SW480 (cell line): ENCODE measurements at regions not wholly inside any gene's neighbourhood (a gene's known extent, or its start where the extent isn't known, plus 50 kb on each side); places are given as distances from the start of the nearest gene placed in this dataset.

Experiments used
- DNase-seq: peaks from one replicate; pipeline ENCODE4 v3.0.0-alpha.2; 2016; ENCODE audit warnings: low spot score

DNA sequence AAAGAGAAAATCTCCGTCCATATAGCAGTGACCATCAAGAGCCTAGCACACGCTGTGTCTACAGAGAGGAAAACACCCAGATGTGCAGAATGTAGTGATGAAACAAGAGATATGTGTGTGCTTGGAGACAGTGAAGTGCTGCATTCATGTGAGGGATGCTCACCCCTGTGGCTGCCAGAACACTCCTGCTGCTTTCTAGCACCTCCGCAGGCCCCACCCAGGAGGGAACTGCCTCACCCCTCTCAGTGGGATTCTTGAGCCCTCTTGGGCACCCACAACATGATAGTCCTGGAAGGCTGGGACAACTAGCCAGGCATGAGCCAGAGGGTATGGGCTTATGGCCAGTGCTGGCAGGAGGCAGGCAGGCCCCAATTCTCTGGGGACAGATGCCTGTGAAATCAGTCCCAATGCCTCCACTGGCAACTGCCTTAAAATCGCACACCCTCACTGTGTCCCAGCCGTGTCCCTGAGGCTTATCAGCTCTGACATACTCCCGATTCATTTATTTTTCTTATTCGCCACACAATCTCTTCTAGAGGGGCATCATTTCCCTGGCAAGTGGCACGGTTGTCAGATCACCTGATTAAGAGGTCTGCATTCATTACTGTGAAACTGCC lies 73.2 kb upstream of the FSTL4 start:
- DNase-seq: no peak

DNA sequence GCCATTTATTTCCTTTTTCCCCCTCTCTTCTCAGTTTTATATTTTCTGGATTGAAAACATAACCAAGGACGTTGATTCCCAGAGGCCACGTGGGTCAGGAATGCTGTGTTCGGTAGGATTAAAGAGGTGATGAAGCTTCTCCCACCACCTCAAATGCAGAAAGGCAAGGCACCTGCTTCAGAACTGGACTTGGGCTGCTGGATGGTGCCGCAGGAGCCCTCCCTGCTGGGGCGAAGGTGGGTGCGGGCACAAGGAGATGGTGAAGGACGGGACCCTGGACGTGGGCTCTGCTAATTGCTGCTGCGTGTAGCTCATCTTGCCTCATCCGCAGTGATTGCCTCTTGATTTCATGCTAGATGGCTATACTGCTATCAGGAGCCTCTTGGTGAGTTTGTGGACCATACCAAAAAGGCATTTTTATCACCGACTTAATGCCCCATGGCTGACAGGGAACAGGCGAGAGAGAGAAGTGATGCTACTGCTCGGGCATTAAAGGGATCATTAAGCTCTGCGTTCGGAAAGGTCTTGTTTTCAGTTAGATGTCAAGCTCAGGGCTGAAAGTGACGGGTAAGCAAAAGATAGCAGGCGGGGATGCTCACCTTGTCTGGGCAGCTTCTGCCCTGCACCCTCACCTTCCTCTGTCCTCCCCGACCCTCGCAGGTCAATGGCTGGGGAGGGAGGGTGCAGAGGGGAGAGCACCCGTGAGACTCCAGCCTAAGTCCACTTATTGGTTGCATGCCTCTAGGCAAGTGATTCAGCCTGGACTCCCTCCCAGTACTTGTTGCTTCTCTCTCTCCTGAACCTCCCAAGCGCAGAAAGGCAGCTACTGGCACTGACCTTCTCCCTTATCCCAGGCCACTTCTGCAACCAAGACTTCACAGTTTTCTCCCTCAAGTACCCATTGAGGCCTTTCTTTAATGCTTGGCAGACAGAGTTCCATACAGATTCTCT lies 71.6 kb upstream of the FSTL4 start:
- no peak for DNase-seq

DNA sequence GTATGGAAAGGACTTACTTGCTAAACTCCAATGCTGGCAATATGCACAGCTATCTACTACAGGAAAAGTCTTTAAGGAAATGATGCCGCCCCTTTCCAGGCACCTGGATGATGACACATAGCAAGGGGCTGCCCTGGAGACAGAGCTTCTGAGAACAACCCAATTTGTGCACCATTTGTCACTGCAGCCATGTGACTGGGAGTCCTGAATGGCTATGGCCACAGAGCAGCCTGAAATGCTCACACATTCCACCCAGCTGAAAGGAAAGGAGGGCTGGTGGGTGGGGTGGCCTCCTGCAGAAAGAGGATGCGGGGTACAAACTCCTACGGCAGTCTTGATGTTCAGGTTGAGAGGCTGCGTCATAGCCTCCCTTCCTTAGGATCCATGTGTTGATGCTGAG lies 70.1 kb upstream of the FSTL4 start:
- no peak for DNase-seq

DNA sequence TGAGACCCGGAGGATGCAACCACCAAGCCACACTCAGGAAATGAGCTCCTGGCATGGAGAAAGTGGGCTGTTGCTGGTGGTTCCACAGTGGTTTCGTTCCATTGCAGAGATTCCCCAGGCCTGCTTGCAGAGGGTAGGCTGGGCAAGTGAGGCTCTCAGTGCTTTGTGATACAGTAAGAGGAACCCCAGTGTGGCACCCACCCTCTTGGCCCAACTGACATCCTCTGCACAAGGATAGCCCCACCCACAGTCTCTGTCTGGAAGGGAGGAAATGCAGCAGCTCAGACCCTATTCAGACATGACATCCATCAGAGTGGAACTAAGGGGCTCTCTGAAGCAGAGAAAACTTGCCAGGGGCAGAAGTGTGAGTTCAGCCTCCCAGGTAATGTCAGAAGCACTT lies 69.6 kb upstream of the FSTL4 start:
- no peak for DNase-seq

DNA sequence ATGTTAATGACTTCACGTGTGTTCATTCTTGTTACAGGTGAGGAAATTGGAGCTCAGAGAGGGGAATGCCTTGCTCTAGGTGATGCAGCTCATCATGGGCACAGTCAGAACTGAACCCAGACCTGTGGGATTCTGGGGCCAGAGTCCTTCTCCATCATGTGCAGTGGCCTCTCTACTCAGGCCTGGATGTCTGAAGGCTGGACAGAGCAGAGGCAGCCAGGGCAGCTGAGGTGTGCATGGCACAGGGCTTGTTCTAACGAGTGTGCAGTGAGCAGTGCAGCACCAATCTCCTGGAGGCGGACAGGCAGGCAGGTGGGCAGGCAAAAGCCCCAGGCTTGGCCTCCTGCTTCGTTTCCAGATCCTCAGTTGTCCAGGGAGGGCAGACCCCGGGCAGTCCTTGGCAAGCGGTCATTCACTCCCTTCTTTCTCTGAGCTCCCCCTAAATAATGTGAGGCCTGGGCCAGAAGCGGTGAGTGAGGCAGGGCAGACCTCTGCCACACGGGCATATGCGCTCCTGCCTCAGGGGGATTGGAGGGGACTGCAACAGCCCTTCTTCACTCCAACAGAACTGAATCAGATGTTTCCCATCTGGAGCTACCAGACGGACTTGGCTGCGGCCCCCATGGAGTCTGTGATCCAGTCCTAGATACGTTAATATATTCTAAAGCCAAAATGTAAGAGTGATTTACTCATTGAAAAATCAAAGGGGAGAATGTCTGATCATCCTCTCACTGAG lies 68.7 kb upstream of the FSTL4 start:
- DNase-seq: no peak

DNA sequence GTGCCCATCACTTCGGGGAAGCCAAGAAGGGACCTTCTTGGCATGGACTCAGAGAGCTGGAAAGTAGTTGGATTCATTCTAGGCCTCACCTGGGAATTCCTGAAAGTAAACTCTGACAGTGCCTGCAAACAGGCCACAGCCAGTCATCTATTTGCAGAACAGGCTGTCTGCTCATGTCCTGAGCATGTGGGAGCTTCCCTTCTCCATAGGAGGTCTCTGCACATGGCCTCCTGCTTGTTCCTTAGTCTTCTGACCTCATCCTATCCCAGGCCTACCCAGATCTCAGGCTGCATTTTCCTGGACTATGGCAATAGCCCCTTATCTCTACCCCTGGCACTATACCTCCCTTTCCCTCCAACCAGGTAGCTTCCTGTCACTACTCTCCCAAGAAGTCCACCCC lies 67.2 kb upstream of the FSTL4 start:
- no peak for DNase-seq

DNA sequence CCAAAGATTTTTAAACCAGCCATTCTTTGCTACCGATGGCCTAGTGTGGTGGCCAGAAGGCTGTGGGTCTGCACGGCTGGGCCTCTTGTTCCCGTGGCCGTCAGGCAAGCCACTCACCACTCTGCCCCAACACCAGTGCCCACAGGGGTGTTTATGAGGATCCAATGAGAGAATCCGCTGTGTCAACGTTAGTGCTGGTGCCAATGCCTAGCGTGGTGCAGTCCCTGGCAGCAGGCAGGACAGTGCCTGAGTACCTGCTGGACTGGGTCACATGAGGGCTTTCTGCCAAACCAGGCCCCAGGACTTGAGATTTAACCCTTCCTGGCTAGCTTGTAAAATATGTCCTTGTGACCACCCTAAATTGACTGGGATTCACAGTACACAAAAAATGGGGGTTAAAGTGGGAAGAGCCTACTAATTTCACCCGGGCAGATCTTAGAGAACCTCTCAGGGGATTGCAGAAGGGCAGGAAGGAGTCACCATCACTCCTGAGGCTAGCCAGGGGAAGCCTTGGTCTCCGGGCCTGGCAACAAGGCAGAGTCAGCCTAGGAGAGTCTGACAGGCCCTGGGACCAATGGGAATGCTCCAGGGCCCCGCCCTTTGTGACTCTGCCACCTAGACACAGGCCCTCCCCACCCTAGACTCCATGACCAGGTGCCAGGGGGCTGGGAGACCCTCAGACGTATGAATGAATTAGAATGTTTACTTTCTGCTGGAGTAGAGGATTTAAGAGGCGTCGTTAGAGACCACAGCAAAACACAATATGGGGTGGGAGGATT lies 63.2 kb upstream of the FSTL4 start:
- no peak for DNase-seq

DNA sequence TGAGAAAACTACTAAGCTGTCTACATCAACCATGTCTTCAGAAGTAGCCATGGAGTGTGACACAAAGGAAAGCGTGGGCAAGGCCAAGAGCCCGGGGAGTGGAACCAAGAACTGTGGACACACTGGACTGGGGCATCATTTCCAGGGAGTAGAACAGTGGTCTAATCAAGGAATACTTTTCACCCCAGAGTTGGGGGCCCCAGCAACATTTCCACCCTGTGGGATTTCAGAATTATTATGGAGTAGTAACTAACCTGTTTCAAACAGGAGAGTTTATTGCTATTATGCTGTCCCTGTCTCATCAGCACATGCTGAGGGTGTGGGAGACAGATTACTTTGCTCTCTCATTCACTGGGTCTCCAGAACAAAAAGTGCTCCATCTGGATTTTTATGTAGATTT lies 58.0 kb upstream of the FSTL4 start:
- DNase-seq: no peak

DNA sequence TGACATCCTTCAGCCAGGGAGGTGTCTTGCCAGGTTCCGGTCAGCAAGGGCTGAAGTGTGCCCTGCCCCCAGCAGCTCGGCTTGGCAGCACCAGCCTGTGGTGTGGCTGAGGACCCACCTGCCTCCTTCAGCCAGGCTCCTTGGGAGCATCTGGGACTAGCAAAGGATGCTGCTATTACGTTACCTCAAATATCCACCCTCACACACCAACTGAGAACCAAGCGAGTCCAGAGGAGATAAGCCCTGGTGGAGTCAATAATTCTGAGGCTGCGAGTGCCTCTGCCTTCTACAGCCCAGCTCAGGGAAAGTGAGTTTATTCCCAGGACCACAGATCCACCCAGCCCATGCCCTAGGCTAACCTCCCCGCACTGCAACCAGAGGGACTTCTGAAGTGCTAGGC lies 57.1 kb upstream of the FSTL4 start:
- no peak for DNase-seq

DNA sequence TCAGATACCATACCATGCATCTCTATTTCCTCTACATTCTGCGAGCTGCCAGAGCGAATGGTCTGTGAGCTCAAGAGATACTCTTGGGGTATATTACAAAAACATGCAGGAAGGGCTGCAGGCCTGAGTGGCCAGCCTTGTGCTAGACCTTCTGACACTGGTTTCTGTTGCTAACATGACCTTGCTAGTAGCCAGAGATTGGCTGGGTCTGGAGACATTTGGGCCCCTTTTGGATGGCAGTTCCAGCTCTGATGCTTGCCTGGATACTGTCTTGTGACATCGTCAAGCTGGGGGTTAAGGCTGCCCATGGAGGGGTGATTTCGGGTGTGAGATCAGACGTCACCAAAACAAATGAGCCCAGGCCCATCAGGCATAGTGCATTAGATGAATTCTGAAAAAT lies 56.1 kb upstream of the FSTL4 start:
- no peak for DNase-seq

DNA sequence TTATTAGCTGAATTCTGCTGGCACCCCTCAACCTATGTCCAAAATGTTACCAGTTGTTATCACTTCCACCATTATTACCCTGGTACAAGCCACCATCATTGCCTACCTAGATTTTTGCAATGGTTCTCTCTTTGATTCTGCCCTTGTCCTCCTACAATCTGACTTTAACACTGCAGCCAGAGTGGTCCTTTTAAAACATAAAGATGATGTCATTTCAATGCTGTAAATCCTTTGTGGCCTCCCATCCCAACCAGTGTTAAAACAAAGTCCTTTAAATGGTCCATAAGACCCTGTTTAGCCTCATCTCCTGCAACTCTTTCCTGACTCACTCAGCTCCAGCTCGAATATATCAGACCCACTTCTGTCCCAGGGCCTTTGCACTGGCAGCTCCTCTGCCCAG lies 54.9 kb upstream of the FSTL4 start:
- no peak for DNase-seq

DNA sequence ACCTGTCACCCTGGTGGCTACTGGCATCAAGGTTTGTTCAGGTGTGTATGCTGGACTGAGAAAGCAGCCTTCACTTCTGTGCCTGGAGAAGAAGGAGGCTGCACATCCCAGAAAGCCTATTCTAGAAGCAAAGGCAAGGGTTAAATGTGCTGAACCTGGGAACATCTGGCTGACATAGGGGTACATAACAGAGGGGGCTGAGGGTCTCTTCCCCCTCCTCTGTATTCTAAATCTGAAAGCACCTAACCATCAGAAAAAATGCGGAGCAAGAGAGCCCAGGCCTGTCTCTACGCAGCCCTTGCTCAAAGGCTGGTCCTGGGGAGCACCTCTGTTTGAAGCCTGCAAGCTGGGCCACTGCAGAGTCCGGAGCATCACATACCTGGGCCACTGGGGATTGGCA lies 53.2 kb upstream of the FSTL4 start:
- DNase-seq: no peak

DNA sequence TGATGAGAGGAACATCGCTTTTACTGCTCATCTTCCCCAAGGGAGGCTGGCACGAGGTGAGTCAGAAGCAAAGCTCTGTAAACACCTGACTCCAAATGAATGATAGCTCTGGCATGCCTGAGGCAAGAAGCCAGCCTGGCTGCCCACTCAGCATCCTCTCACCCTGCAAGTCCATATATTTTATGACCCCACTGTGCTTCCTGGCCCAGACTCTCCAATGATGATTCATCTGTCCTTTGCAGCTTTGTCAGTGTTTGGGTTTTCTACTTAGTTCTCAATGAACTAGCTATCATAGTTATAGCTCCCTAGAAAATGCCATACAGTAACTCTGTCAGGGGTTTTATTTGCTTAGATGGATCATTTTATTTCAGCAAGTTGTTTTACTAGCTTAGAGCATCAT lies 52.1 kb upstream of the FSTL4 start:
- peak; percentile 97 for DNase-seq

DNA sequence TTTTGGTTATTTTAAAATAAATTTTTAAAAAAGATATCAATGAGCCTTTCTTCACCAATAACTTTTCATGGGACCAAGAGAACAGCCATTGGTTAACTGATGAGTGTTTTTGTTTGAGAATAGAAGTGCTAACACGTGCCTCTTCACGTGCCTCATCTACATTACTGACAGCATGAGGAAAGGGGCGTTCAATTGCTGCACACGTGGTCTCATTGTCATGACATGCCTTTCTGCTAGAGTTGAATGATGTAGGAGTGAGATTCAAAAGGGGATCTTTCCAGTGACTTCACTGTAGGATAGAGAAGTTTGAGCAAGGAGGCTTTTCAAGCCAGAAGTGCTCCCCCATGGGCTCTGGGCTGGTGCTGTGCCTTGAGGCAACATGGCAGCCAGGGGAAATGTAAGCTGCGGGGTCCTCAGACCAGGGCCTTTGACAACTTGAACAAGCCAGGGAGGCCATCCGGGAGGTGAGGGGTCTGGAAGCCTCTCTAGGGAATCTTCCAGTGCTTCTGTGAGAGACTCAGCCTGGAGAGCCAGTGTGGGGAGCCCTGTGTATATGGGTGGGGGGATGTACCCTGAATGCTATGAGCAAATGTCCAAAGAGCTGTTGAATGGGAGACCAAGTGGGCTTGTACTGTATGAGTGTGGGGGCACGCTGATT lies 51.2 kb upstream of the FSTL4 start:
- DNase-seq: no peak

DNA sequence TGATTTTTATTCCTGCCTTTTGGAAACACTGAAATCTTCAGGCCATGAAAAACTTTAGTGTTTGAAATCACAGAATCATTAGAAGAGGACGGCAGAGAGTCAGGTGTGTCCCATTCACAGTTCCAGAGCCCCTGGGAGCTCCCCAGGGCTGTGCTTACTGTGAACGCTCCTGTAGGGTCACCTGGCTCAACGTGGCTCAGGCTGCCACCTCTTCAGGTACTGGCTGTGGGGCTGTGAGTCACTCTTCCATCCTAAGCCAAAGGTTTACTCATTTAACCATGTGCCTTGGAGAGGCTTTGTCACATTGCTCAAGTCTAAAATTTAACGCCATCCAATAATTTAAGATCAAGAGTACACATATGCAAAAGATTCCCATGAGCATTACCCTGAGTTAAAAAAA lies 50.2 kb upstream of the FSTL4 start:
- peak; percentile 43 for DNase-seq
